Ishikawa (cell line): ENCODE measurements at regions not wholly inside any gene's neighbourhood (a gene's known extent, or its start where the extent isn't known, plus 50 kb on each side); places are given as distances from the start of the nearest gene placed in this dataset.

ENCODE experiments used
- CEBPB ChIP-seq: IDR thresholded peaks from 2 replicates; pipeline ENCODE4 v1.6.1; 2012
- CREB1 ChIP-seq: IDR thresholded peaks from 2 replicates; pipeline ENCODE4 v1.6.1; 2012; ENCODE audit warnings: low read depth
- EGR1 ChIP-seq: IDR thresholded peaks from 2 replicates; pipeline ENCODE4 v1.6.1; 2012
- EP300 ChIP-seq: IDR thresholded peaks from 2 replicates; pipeline ENCODE4 v1.6.1; 2012; ENCODE audit warnings: borderline replicate concordance
- NFIC ChIP-seq: IDR thresholded peaks from 2 replicates; pipeline ENCODE4 v1.6.1; 2012
- RAD21 ChIP-seq: IDR thresholded peaks from 2 replicates; pipeline ENCODE4 v1.6.1; 2012; ENCODE audit warnings: low read depth
- TEAD4 ChIP-seq: IDR thresholded peaks from 2 replicates; pipeline ENCODE4 v1.6.1; 2012
- YY1 ChIP-seq: IDR thresholded peaks from 2 replicates; pipeline ENCODE4 v1.6.1; 2012; ENCODE audit warnings: low read depth
- ZBTB7A ChIP-seq: IDR thresholded peaks from 2 replicates; pipeline ENCODE4 v1.6.1; 2012; ENCODE audit warnings: low read depth
- TF ChIP-seq, protein P1 (sequence below): IDR thresholded peaks from 2 replicates; pipeline ENCODE4 v1.6.1; 2012
- TF ChIP-seq, protein P2 (sequence below): IDR thresholded peaks from 2 replicates; pipeline ENCODE4 v1.6.1; 2012
- TF ChIP-seq, protein P3 (sequence below): IDR thresholded peaks from 2 replicates; pipeline ENCODE4 v1.6.1; 2012; ENCODE audit warnings: low read depth, mild to moderate bottlenecking

DNA sequence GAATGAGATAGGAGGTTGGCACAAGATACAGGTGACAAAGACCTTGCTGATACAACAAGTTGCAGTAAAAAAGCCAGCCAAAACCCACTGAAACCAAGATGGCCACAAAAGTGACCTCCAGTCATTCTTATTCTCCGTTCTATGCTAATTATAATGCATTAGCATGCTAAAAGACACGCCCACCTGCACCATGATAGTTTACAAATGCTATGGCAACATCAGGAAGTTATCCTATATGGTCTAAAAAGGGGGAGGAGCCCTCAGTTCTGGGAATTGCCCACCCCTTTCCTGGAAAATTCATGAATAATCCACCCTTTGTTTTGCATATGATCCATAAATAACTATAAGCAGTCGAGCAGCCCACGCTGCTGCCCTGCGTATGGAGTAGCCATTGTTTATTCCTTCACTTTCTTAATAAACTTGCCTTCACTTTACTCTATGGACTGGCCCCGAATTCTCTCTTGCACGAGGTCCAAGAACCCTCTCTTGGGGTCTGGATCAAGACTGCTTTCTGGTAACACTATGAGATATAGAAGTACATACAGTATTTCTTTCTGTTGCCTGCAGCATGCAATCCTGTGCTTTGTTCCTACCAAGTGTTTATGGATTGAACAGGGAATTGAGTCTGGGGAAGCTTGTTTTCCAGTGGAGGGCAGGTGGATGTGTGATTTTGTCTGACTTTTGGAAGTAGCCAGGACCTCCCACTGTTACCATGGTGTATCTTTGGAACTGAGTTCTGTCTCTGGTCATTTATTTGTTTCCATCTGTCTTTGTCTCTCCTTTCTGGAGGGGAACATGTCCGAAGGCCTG, 72.0 kb upstream of the TGM3 start:
- TF ChIP-seq, protein P1, sequence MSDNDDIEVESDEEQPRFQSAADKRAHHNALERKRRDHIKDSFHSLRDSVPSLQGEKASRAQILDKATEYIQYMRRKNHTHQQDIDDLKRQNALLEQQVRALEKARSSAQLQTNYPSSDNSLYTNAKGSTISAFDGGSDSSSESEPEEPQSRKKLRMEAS, result no peak
- no peak for TF ChIP-seq RAD21
- TF ChIP-seq EP300, result no peak
- TF ChIP-seq ZBTB7A, result no peak
- TF ChIP-seq TEAD4, result no peak
- TF ChIP-seq NFIC, result no peak
- no peak for TF ChIP-seq CEBPB
- TF ChIP-seq CREB1, result no peak
- TF ChIP-seq EGR1, result no peak
- TF ChIP-seq, protein P2, sequence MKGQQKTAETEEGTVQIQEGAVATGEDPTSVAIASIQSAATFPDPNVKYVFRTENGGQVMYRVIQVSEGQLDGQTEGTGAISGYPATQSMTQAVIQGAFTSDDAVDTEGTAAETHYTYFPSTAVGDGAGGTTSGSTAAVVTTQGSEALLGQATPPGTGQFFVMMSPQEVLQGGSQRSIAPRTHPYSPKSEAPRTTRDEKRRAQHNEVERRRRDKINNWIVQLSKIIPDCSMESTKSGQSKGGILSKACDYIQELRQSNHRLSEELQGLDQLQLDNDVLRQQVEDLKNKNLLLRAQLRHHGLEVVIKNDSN, result no peak
- TF ChIP-seq YY1, result no peak
- TF ChIP-seq, protein P3, sequence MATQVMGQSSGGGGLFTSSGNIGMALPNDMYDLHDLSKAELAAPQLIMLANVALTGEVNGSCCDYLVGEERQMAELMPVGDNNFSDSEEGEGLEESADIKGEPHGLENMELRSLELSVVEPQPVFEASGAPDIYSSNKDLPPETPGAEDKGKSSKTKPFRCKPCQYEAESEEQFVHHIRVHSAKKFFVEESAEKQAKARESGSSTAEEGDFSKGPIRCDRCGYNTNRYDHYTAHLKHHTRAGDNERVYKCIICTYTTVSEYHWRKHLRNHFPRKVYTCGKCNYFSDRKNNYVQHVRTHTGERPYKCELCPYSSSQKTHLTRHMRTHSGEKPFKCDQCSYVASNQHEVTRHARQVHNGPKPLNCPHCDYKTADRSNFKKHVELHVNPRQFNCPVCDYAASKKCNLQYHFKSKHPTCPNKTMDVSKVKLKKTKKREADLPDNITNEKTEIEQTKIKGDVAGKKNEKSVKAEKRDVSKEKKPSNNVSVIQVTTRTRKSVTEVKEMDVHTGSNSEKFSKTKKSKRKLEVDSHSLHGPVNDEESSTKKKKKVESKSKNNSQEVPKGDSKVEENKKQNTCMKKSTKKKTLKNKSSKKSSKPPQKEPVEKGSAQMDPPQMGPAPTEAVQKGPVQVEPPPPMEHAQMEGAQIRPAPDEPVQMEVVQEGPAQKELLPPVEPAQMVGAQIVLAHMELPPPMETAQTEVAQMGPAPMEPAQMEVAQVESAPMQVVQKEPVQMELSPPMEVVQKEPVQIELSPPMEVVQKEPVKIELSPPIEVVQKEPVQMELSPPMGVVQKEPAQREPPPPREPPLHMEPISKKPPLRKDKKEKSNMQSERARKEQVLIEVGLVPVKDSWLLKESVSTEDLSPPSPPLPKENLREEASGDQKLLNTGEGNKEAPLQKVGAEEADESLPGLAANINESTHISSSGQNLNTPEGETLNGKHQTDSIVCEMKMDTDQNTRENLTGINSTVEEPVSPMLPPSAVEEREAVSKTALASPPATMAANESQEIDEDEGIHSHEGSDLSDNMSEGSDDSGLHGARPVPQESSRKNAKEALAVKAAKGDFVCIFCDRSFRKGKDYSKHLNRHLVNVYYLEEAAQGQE, result no peak
